NCI-H1092 (cell line): ENCODE measurements at regions not wholly inside any gene's neighbourhood (a gene's known extent, or its start where the extent isn't known, plus 50 kb on each side); places are given as distances from the start of the nearest gene placed in this dataset.

Experiments
- DNase-seq: peaks from one replicate; lab custom pipeline; 2025; lab: John Stamatoyannopoulos, UW

DNA sequence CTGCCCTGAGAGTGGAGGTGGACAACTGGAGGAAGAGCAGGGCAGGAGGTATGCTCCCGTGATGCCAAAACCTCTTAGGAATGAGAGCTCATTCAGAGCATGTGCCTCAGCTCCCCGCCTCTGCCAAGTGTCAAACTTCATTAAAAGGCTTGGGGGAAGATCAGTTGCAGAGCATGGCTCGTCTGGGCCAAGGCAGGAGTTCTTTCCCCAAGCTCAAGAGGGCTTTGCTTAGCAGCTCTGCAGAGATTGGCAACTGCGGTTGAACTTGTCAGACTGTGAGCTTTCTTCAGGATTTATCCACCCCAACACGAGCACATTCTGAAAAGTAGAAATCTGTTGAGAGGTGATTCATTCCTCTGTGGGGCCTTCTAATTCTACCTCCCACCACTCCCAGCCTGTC, 248.1 kb downstream of the HS3ST3A1 start:
- DNase-seq = no peak

- DNase-seq = no peak
Observed at GRCh38 chr17:13352747-13353415, 248.8 kb downstream of the HS3ST3A1 start.

- DNase-seq = no peak
Observed at GRCh38 chr17:13351046-13351445, 250.7 kb downstream of the HS3ST3A1 start.

DNA sequence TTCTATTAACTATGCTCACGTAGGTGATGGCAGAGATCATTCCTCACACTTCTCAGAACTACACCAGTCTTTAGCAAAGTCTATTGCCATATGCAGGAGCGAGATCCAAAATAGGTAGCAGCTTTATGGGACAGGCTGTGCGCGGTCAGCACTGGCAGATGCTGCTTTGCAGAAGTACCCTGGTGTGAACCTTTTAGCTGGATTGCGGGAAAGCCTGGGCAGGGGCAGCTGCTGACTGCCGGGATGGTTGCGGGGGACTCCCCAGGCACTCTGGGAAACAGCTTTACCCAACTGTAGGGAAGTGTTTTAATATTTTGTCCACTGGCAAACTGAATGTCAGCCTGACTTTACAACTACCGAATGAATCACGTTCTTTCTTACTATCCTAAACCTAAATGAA, 251.3 kb downstream of the HS3ST3A1 start:
- no peak for DNase-seq

- DNase-seq = no peak
Observed at GRCh38 chr17:13346996-13347762, 254.6 kb downstream of the HS3ST3A1 start.

DNA sequence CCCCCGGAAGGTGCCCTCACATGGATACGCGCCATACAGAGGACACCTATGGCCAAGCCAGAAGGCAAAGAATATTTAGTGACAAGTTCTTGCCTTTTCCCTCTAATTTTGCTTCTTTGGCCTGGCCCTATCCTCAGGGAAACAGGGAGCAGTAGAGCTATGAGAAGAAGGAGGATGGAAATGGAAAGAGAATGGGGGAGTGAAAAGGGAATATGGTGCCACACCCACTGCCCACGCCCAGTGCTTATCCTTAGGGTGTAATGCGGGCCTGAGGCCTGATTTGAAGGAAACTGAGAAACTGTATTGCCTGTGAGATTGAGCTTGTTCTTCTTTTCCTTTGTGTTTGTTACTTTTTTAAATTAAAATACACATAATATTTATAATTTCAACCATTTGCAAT, 255.1 kb downstream of the HS3ST3A1 start:
- no peak for DNase-seq

DNA sequence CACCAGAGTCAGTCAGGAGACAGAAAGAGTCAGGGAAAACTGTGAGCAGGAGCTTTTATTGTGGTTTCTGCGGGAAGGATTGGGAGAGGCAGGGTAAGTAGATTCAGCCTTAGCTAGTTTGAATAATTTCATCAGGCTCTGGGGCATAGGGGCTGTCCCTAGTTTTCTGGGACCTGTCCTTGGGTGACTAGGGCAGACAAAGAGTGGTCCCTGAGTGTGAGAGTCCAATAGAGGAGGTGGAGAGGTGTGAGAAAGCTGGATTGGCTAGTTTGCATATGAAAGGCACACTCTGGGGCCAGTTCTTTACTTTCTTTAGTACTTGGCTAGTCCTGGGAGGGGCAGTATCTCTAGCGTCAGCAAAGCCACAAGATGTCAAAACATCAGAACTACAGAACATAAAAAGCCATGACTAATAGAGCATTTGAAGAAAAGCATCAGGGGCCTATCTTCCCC, 255.6 kb downstream of the HS3ST3A1 start:
- DNase-seq = no peak

GRCh38 chr17:13338421-13338820, 263.3 kb downstream of the HS3ST3A1 start:
- DNase-seq = no peak

GRCh38 chr17:13337864-13338371, 263.8 kb downstream of the HS3ST3A1 start:
- DNase-seq = peak; percentile 23

DNA sequence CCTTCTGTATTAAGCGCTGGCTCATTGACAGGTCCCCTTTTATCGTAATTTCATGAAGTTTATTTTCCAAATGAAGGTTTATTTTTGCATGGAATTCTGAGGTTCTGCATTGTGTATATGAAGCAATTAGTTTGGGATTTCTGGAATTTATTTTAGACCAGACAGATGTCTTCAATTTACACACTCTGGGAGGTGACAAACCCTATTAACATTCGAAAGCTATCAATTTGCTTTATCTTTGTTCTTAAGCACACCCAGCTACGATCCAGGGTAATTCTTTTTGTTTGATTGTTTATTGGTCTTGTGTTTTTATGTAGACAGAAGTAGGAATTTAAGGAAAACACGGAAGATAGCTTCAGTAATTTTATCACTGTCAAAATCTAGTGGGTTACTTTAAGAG, 264.6 kb downstream of the HS3ST3A1 start:
- DNase-seq = no peak

GRCh38 chr17:13334374-13334773, 267.4 kb downstream of the HS3ST3A1 start:
- no peak for DNase-seq

DNA sequence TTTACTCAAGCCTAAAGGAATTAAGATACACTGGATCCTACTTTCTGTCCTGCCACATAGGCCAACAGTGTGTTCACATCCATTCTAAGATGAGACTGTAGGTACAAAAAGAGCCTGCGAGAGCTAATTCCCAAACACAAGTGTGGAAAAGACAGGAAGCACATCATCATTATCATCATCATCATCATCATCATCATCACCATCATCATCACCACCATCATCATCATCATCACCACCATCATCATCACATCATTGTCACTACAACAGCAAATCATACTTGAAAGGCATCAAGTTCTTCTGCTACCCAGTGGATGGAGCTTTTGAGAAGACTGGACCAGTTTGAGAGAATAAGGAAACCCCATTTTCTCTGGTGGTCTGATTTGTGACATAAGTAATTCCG, 268.1 kb downstream of the HS3ST3A1 start:
- DNase-seq = no peak

- DNase-seq = no peak
Observed at GRCh38 chr17:13332207-13332606, 269.5 kb downstream of the HS3ST3A1 start.

DNA sequence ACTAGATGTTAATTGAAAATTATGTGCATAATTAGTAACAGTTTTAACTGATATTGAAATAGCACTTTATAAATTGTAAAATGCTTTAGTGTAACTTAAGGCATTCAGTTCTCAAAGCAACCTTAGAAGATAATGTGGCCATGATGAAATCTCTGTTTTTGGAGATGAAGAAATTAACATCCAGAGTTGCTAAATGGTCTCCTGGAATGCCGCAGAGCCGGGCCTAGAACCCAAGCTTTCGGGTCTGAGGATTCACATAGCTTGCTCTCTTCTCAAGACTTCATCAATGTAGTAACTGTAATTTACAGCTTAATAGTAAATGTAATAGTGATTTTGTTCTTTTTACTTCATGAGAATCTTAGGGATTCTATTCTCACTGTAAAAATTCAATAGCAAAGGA, 272.3 kb downstream of the HS3ST3A1 start:
- DNase-seq = no peak

DNA sequence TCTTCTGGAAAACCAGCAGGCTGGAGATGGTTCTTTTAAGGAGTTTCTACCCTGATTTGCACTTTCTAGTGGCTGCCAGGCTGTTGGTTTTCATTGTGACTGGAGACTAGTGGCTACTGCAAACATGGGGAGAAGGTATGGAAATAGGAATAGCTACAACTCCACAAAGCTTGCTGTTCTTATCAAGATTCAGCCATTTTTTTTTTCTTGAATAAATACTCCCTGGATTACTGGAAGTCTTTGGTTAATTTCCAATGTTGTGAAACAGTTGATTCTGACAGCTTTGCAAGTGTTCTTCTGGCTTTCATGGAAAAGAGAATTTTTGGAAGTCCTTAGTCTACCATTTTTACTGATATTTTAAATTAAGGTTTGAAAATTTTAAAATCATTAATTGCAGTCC, 277.7 kb downstream of the HS3ST3A1 start:
- no peak for DNase-seq

DNA sequence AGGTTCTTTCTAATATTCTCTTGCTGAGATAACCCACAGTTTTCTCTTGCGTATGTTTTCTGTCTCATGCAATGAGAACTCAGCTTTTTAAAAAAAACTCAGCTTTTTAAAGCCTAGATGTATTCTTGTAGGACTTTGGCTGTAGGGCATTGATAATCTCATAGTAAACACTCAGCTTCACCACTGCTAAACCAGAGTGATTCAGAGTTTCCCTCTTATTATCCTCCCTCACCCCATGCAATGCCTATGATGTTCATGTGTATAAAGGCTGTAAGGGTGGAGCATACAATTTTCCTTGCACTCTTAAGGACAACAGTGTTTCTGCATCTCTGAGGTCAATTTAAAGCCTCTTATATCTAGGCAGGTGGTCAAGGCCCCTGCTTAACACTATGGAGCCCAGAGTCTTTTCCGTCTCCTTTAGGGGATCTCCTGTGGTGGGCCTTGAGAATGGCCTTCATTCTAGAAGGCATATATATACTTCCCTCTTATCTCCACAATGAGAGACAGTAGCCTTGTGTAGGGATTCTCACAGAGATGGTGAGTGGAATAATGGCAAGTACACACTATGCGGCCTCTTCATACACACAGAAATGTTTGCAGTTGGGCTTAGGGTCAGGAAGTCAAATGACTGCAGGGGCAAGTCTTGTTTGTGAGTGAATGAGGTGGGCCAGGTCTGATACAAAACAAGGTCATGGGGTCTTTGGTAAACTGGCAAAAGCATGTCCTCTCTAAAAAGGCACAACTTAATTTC, 279.6 kb downstream of the HS3ST3A1 start:
- no peak for DNase-seq

DNA sequence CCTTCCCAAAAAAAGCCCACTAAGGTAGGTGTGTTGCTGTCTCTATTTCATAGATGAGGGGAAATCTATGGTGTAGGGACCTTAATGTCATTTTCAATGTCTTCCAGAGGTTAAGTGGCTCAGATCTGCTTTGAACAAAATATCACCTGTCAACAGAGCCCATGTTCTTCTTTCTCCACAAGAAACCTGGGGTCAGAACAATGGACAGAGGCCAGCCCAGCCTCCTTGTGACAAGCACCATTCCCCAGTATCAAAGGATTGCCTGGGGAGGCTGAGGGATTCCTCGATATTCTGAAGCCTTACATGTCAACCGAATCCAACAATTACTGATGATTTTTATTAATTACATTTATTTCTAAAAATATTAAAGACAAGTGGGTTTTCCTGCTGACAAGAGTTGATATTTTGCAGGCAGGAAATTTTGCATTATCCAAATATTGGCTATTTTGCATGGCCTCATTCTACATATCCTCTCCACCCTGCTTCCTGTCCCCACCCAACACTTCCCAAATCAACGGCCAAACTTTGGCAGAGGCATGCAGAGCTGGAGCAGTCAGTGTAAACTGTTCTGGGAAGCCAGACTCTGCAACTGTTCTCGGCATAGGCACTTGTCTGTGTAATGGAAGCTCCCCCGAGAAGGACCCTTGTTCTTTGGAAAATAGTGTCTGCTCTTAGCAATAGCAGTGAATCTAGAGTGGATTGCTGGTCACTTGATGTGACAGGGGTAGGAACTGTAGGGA, 281.5 kb downstream of the HS3ST3A1 start:
- DNase-seq = no peak

DNA sequence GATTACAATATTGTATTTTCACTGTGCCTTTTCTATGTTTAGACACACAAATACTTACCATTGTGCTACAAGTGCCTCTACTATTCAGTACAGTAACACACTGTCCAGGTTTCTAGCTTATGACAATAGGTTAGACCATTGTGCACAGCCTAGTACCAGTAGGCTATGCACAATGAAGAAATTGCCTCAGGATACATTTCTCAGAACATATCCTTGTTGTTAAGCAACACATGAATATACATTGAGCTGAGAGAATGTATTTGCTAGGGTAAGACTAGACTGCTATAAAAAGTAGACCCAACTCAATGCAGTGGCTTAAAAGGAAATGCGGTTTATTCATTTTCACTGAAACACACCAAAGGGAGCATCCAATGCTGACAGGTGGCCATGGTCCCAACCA, 285.1 kb downstream of the HS3ST3A1 start:
- no peak for DNase-seq

GRCh38 chr17:13311306-13311705, 290.4 kb downstream of the HS3ST3A1 start:
- DNase-seq = no peak

GRCh38 chr17:13310858-13311257, 290.9 kb downstream of the HS3ST3A1 start:
- DNase-seq = no peak

DNA sequence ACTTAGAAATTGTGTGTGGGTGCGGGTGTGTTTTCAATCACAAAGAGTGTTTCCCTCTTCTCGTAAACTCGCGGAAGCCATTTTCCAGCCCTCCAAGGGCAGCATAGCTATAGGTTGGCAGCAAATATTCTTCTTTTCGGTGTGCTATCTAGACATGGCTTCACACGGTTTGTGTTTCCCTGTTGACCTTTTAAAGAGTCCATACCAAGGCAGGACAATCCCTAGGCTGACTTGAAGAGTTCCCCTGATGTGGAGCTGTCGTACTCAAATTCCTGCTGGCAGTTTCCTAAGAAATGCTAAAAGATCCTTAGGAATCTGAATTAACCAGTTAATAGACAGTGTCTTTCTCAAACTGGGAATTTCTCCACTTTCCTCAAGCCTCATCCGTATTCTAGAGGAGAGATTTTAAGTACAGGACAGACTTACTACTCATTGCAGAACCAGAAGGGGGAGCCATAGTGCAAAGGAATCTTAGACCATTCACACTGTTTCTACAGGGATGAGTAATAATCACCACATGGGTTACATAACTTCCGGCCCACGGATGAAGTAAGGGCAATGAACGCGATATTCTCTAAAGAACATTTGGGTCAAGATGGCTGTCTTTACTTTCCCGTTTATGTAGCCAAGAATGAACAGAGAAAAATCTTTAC, 288.6 kb upstream of the ELAC2 start:
- no peak for DNase-seq
